ENCODE measurements at regions not wholly inside any gene's neighbourhood (a gene's known extent, or its start where the extent isn't known, plus 50 kb on each side); places are given as distances from the start of the nearest gene placed in this dataset.

DNA sequence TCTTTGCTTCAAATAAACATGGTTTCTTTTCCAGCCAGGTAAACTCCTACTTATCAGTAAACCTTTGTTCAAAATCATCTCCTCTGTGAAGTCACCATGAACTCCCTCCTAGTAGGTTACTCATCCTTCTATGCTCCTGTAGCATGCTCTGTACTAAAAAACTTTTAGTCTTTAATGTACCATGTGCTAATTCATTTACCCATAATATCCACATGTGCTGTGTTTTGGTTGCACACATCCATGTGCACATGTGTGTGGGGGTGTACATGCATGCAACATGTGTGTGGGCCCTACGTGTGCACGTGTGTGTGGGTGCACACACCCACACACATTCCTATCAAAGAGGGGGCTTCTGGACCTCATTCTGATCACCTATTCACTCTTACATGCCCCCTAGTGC, 259.9 kb upstream of the SP4 start:
- H3K4me3 ChIP-seq (replicated peaks; ENCODE audit: low read depth, low read length), result no peak overlapping the region
- TF ChIP-seq, protein P1, sequence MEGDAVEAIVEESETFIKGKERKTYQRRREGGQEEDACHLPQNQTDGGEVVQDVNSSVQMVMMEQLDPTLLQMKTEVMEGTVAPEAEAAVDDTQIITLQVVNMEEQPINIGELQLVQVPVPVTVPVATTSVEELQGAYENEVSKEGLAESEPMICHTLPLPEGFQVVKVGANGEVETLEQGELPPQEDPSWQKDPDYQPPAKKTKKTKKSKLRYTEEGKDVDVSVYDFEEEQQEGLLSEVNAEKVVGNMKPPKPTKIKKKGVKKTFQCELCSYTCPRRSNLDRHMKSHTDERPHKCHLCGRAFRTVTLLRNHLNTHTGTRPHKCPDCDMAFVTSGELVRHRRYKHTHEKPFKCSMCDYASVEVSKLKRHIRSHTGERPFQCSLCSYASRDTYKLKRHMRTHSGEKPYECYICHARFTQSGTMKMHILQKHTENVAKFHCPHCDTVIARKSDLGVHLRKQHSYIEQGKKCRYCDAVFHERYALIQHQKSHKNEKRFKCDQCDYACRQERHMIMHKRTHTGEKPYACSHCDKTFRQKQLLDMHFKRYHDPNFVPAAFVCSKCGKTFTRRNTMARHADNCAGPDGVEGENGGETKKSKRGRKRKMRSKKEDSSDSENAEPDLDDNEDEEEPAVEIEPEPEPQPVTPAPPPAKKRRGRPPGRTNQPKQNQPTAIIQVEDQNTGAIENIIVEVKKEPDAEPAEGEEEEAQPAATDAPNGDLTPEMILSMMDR (IDR thresholded peaks at IDR 0.05; ENCODE audit: insufficient read depth, low read length, poor library complexity, severe bottlenecking), result no peak
- H3K36me3 ChIP-seq (ENCODE audit: control insufficient read depth, insufficient read depth, low read length), result no peaks in the 10 kb centered on the region
- H3K27me3 ChIP-seq (replicated peaks; ENCODE audit: control insufficient read depth, insufficient read depth, low read length), result no peaks in the 10 kb centered on the region
- no peak for DNase-seq (ENCODE audit: extremely low read depth, insufficient read length)

DNA sequence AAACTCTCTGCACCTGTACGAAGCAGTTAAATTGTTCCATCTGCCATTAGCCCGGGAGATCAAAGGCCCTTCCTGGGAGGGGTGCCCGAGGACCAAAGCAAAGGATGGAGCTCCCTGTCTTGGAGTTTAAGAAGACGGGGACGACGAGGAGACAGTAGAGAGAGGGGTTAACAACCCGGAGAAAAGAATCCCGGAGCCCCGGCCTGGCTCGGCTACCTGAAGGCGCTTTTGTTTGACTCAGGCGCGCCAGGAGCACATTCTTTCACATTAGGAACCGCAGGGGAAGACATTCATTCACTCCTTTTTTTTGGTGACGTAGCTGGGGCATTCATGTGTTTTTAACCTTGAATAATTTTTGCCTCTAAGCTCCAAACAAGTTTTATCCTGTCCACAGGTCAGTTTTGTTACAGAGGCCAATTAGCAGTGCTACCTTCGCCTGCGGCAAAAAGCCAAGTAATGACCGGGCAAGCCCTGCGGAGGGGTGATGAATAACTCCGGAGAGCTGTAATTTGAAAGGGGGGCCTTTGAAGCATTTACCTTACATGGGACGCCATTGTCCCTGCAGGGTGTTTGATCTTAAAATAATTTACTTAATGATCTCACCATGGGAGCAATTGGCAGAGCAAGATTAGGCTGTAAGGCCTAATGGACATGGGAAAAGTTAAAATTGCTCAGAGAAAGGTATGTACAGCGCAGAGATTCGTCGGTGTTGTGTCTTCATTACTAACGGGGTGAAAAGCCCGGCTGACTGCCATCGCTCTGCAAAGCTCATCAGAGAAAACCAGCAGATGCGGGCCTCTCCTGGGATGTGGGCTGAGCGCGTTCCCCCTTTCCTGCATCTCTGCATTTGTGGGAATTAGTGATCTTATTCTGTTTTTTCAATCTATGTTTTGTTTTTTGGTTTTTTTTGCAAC, 258.0 kb upstream of the SP4 start:
- Histone ChIP-seq H3K4me3 (replicated peaks; ENCODE audit: low read depth, low read length) (no peak overlapping the region), H3K27me3 (replicated peaks; ENCODE audit: control insufficient read depth, insufficient read depth, low read length) (no peaks in the 10 kb centered on the region), H3K36me3 (ENCODE audit: control insufficient read depth, insufficient read depth, low read length) (no peaks in the 10 kb centered on the region)
- DNase-seq (ENCODE audit: extremely low read depth, insufficient read length), result no peak
- TF ChIP-seq, protein P1 (IDR thresholded peaks at IDR 0.05; ENCODE audit: insufficient read depth, low read length, poor library complexity, severe bottlenecking), result no peak

DNA sequence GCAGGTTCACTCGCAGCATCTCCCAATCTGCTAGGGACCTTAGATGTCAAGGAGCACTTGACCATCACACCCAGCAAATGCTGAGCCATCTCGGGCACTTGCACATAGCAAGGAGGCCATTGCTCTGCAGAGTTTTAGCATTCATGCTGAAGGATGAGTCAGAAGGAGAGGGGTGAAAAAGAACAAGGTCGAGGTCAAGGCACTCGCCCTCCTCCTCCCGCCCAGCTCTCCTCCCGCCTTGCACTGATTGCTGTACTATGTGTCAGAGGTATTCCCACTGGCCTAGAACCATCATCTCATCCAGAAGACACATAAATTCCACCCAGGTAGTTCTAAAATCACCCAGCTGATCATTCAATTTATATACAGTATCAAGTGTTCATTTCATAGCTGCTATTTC, 255.1 kb upstream of the SP4 start:
- TF ChIP-seq, protein P1 (IDR thresholded peaks at IDR 0.05; ENCODE audit: insufficient read depth, low read length, poor library complexity, severe bottlenecking), result no peak
- Histone ChIP-seq H3K4me3 (replicated peaks; ENCODE audit: low read depth, low read length) (no peak overlapping the region), H3K36me3 (ENCODE audit: control insufficient read depth, insufficient read depth, low read length) (no peaks in the 10 kb centered on the region), H3K27me3 (replicated peaks; ENCODE audit: control insufficient read depth, insufficient read depth, low read length) (no peaks in the 10 kb centered on the region)
- no peak for DNase-seq (ENCODE audit: extremely low read depth, insufficient read length)

DNA sequence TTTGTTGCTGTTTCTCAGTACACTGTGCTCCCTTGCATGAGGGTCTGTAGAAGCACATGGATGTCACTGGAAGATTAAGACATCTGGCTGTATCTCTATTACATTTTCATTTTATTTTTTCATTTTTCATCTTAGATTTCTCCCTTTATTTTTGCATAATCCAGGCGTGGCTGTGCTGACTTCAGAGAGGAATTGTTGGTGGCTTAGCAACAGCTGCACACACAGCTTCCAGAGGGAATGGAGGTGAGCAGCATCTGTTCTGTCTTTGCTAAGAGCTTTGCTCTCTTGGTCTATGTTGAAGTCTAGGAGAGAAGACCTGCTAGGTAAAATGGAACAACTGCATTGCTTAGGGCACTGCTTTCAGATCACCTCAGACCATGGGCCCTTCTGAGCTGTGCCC, 254.4 kb upstream of the SP4 start:
- TF ChIP-seq, protein P1 (IDR thresholded peaks at IDR 0.05; ENCODE audit: insufficient read depth, low read length, poor library complexity, severe bottlenecking), result no peak

DNA sequence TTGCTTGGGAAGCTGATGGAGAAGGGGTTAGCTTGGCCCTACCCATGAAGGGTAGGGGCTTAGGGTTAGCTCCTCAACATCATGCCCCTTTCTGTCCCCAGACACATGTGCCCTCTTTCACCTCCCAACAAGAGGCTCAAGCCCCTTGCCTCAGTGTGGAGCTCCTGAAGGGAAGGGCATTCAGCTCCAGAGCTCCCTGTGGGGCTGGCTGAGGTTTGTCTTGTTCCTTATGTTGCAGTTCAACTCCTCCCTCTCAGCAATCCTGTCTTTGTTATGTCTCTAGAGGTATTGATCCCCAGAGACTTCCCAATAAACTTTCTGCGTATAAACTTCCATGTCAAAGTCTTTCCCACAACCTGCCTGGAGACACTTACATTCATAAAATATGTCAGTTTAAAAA, 252.2 kb upstream of the SP4 start:
- no peak for DNase-seq (ENCODE audit: extremely low read depth, insufficient read length)
- TF ChIP-seq, protein P1 (IDR thresholded peaks at IDR 0.05; ENCODE audit: insufficient read depth, low read length, poor library complexity, severe bottlenecking), result no peak
- Histone ChIP-seq H3K27me3 (replicated peaks; ENCODE audit: control insufficient read depth, insufficient read depth, low read length) (no peaks in the 10 kb centered on the region), H3K4me3 (replicated peaks; ENCODE audit: low read depth, low read length) (no peak overlapping the region), H3K36me3 (ENCODE audit: control insufficient read depth, insufficient read depth, low read length) (no peaks in the 10 kb centered on the region)

More for the DNA sequence above, 254.4 kb upstream of the SP4 start:
- DNase-seq (ENCODE audit: extremely low read depth, insufficient read length), result no peak
- no peak overlapping the region for H3K4me3 ChIP-seq (replicated peaks; ENCODE audit: low read depth, low read length)
- H3K27me3 ChIP-seq (replicated peaks; ENCODE audit: control insufficient read depth, insufficient read depth, low read length), result no peaks in the 10 kb centered on the region
- no peaks in the 10 kb centered on the region for H3K36me3 ChIP-seq (ENCODE audit: control insufficient read depth, insufficient read depth, low read length)
